PC-3 (cell line): ENCODE measurements at regions not wholly inside any gene's neighbourhood (a gene's known extent, or its start where the extent isn't known, plus 50 kb on each side); places are given as distances from the start of the nearest gene placed in this dataset.

Experiments
- CTCF ChIP-seq: fragments of 300-600 bp; sonication (generic); conservative IDR thresholded peaks from 2 replicates; pipeline ENCODE4 v1.5.1; 2017; ENCODE audit warnings: antibody characterized with exemption, low read depth, mild to moderate bottlenecking, low read length
- EZH2 ChIP-seq: fragments of 300-600 bp; sonication (generic); IDR thresholded peaks from one replicate; pipeline ENCODE4 v1.6.1; 2017; ENCODE audit warnings: antibody characterized with exemption, mild to moderate bottlenecking, low read length; ENCODE audit not compliant: unreplicated experiment
- EZH2phosphoT487 ChIP-seq: fragments of 300-600 bp; sonication (generic); IDR thresholded peaks from 2 replicates; pipeline ENCODE4 v1.6.1; 2018; ENCODE audit warnings: mild to moderate bottlenecking, antibody characterized with exemption, low read length, borderline replicate concordance

GRCh38 chr3:154003649-154004048 lies 117.5 kb upstream of the ARHGEF26 start:
- TF ChIP-seq CTCF (no peak), EZH2 (no peak), EZH2phosphoT487 (no peak)
